ENCODE measurements at regions not wholly inside any gene's neighbourhood (a gene's known extent, or its start where the extent isn't known, plus 50 kb on each side); places are given as distances from the start of the nearest gene placed in this dataset.

GRCh38 chr10:61586829-61587228 is 75.9 kb upstream of the CABCOCO1 start:
- TF ChIP-seq, protein P1, sequence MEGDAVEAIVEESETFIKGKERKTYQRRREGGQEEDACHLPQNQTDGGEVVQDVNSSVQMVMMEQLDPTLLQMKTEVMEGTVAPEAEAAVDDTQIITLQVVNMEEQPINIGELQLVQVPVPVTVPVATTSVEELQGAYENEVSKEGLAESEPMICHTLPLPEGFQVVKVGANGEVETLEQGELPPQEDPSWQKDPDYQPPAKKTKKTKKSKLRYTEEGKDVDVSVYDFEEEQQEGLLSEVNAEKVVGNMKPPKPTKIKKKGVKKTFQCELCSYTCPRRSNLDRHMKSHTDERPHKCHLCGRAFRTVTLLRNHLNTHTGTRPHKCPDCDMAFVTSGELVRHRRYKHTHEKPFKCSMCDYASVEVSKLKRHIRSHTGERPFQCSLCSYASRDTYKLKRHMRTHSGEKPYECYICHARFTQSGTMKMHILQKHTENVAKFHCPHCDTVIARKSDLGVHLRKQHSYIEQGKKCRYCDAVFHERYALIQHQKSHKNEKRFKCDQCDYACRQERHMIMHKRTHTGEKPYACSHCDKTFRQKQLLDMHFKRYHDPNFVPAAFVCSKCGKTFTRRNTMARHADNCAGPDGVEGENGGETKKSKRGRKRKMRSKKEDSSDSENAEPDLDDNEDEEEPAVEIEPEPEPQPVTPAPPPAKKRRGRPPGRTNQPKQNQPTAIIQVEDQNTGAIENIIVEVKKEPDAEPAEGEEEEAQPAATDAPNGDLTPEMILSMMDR (IDR thresholded peaks at IDR 0.05), result no peak
- no peak for TF ChIP-seq ZFX (IDR thresholded peaks at IDR 0.05; ENCODE audit: borderline replicate concordance)
